NOMO-1 treated with DMSO at 0.1 percent for 48 hours (cell line): ENCODE measurements at regions not wholly inside any gene's neighbourhood (a gene's known extent, or its start where the extent isn't known, plus 50 kb on each side); places are given as distances from the start of the nearest gene placed in this dataset.

Source experiments
- DNase-seq: peaks from one replicate; lab custom pipeline; 2025; ENCODE audit not compliant: unreplicated experiment; lab: John Stamatoyannopoulos, UW

GRCh38 chr6:19492636-19493405 is 344.3 kb upstream of the ID4 start:
- DNase-seq: no peak

GRCh38 chr6:19501737-19502245 is 335.4 kb upstream of the ID4 start:
- DNase-seq: no peak

GRCh38 chr6:19502301-19502700 is 334.9 kb upstream of the ID4 start:
- no peak for DNase-seq

- DNase-seq: no peak
These were observed 321.2 kb upstream of the ID4 start for GRCh38 chr6:19515939-19516338.

GRCh38 chr6:19519941-19520340 is 317.2 kb upstream of the ID4 start:
- DNase-seq: no peak

GRCh38 chr6:19524366-19525186 is 312.6 kb upstream of the ID4 start:
- no peak for DNase-seq

GRCh38 chr6:19525673-19526072 is 311.5 kb upstream of the ID4 start:
- no peak for DNase-seq

- DNase-seq: no peak
These were observed 307.0 kb upstream of the ID4 start for GRCh38 chr6:19530188-19530587.

GRCh38 chr6:19535351-19535750 is 301.8 kb upstream of the ID4 start:
- no peak for DNase-seq

- no peak for DNase-seq
These were observed 300.3 kb upstream of the ID4 start for GRCh38 chr6:19536838-19537237.

- no peak for DNase-seq
These were observed 299.1 kb upstream of the ID4 start for GRCh38 chr6:19538096-19538495.

GRCh38 chr6:19547507-19547906 is 289.7 kb upstream of the ID4 start:
- no peak for DNase-seq

- DNase-seq: no peak
These were observed 288.1 kb upstream of the ID4 start for GRCh38 chr6:19549109-19549508.

- DNase-seq: no peak
These were observed 286.8 kb upstream of the ID4 start for GRCh38 chr6:19550380-19550779.

- DNase-seq: no peak
These were observed 285.6 kb upstream of the ID4 start for GRCh38 chr6:19551611-19552010.

- DNase-seq: no peak
These were observed 285.1 kb upstream of the ID4 start for GRCh38 chr6:19552076-19552475.

- no peak for DNase-seq
These were observed 284.6 kb upstream of the ID4 start for GRCh38 chr6:19552588-19552987.

GRCh38 chr6:19554356-19555225 is 282.6 kb upstream of the ID4 start:
- DNase-seq: no peak

- DNase-seq: no peak
These were observed 280.0 kb upstream of the ID4 start for GRCh38 chr6:19557191-19557590.

- no peak for DNase-seq
These were observed 279.0 kb upstream of the ID4 start for GRCh38 chr6:19558201-19558600.

GRCh38 chr6:19558934-19559333 is 278.2 kb upstream of the ID4 start:
- DNase-seq: no peak
